CD4-positive, alpha-beta T cell treated with Interleukin-4 for 4 hours (primary cell): ENCODE measurements at regions not wholly inside any gene's neighbourhood (a gene's known extent, or its start where the extent isn't known, plus 50 kb on each side); places are given as distances from the start of the nearest gene placed in this dataset.
"Not testable (repeated sequence)": the region's sequence is repeated elsewhere in the genome, so short reads cannot be mapped to it uniquely, and the experiment has no call there.

Experiments
- DNase-seq: peaks from one replicate; pipeline ENCODE4 v3.0.0-alpha.2; 2020

DNA sequence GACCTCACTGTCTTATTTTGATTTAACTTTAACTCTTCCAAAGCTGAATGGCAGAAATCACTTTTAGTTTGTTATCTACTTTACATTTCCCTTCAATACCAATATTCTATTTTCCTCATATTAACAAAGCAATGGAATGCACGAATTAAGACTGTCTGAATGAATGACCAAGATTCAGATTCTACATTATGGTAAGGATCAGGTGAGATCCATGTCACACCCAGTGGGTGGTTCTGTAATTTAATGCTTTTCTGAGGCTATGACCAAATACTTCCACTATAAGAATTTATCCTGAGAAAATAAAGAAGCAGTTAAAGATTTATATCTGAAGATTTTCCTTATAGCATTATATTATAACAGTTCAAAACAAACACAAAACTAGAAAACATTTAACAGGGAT, 90.2 kb upstream of the NUPR2 start:
- no peak for DNase-seq

DNA sequence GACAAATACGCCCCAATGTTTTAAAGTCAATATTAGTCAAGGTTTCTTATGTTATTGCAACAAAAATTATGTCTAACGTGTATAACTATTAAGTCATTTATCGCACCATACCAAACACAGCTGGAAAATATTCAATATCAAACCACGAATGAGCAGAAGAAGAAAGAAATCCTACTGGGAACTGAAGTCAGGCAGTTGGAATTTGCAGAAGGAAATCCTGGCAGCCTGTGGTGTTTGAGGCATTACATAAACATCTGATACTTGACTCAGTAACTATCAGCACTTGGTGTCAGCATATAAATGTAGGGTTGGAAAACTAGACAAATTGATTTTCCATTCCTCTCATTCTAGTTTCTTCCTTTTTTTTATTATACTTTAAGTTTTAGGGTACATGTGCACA, 83.4 kb upstream of the NUPR2 start:
- DNase-seq = no peak

- DNase-seq = not testable (repeated sequence)
Observed at GRCh38 chr7:56196195-56196594, 80.0 kb upstream of the NUPR2 start.

DNA sequence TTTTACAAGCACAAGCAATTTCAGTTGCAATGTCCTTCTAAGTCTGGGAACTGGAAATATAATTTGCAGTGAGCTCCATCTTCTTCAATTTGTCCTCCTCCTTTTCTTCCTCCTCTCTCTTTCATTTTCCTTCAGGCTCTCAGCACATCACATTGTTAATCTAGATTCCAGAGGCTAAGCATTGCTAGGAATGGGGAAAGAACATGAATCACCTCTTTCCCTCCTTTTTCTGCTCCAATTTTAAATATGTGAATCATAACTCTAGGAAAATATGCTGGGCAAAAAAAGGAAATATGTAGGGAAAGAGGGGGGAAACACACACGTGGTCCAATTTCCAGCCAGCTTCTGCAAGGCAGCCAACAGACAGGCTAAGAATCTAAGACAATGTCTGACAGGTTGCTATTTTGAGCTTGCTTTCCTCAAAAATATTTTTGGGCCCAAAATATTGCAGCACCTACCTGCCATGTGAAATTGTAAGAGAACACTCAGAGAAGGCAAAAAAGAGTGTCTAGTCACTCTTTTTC, 72.7 kb upstream of the NUPR2 start:
- DNase-seq = no peak

DNA sequence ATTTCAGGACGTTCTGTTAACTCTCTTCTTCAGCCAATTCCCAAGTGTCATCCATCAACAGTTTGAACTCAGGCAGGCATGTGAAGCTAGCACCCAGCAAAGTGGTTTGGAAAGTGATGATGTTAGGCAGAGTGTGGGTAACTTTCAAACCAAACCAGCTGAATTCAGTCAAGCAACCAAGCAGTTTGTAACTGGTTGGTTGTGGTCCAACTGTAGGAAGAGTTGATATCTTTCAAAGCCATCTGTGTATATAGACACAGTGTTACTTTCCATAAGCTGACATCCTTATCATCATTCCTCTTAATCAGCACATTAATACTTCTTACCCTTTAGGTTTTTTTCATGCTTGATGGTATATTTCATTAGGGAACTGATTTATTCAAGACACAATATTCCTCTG, 72.2 kb upstream of the NUPR2 start:
- DNase-seq = no peak

GRCh38 chr7:56181010-56181409, 64.8 kb upstream of the NUPR2 start:
- DNase-seq = no peak

DNA sequence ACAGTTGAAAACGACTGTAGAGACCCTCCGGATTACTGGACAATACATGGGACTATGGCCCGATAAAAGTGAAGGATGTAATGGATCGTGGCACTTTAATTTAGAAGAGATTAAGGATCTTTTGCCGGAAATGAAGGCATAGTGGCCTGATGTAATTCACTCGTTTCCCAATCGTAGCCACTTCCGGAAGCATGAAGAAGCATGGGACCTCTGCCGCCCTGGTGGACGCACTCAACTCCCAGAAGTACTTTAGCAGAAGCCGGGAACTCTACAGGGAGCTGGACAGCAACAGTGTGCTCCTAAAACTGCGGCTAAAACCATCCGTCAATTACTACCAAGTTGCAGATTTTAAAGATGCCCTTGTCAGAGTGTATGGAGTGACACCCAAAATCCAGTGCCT, 59.6 kb upstream of the NUPR2 start:
- no peak for DNase-seq

- no peak for DNase-seq
Observed at GRCh38 chr7:56174875-56175760, 58.9 kb upstream of the NUPR2 start.

DNA sequence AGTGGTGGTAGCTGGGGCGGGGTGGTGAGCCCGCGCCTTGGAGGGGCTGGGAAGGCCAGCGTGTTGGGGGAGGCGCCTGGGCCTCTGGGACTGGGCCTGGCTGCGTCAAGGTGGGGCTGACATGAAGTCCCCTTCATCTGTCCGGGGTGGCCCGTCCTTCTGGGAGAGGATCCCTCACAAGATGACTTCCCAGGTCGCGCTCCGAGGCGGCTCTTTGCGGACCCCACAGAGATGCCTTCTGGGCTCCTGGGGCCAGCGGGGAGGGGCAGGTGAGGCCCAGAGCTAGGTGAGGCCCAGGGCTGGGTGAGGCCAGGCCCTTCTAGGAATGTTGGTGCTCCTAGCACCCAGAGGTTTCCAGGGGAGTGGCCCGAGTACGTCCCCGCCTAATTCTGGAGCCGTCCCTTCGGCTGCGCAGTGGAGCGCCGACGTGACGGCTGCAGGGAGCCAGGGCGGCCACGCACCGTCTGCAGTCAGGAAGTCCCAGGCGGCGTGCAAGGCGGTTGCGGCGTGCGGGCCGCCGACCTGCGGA, 58.2 kb upstream of the NUPR2 start:
- no peak for DNase-seq
